AG04449 (cell line): ENCODE measurements at regions not wholly inside any gene's neighbourhood (a gene's known extent, or its start where the extent isn't known, plus 50 kb on each side); places are given as distances from the start of the nearest gene placed in this dataset.

ENCODE experiments used
- CTCF ChIA-PET: fragments of 350-600 bp; formaldehyde crosslinking; extraction: SDS; loops from one replicate; lab custom pipeline; 2021; ENCODE audit warnings: antibody characterized with exemption; lab: Yijun Ruan, JAX
- POLR2A ChIA-PET: fragments of 400-600, 350-600 bp; formaldehyde crosslinking; extraction: SDS; loops from one replicate; lab custom pipeline; 2020; ENCODE audit warnings: antibody characterized with exemption, inconsistent platforms; lab: Yijun Ruan, JAX
- DNase-seq: peaks from one replicate; pipeline ENCODE4 v3.0.0-alpha.2; 2010; ENCODE audit warnings: low read depth, low spot score
- H3K4me3 ChIP-seq: 2 replicates; pipeline ENCODE4 v1.5.1; 2011; ENCODE audit warnings: low read depth, mild to moderate bottlenecking, control low read depth, low read length
- TF ChIP-seq, protein P1 (sequence below): IDR thresholded peaks from one replicate; pipeline ENCODE4 v1.5.1; 2011; ENCODE audit warnings: mild to moderate bottlenecking, moderate library complexity, low read length, control low read depth, inconsistent platforms; ENCODE audit not compliant: insufficient read depth; ENCODE audit errors: missing control alignments

DNA sequence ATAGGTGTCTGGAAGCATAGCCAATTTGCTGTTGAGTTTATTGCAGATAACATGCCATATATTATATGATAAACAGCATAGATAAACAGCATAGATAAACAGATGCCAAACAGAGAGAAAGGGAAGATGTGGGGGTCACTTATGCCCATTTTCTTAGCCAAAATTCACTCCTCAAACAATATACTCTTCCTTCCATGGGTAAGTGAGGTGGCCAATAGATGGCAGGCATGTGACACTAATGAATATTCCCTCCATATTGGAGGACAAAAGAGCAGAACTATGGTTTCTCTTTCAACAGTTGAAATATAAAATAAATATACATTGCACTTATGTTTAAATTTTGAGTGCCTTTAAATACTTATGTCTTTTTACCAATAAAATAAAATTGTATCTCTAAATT is 1212.8 kb downstream of the REEP3 start:
- TF ChIP-seq, protein P1, sequence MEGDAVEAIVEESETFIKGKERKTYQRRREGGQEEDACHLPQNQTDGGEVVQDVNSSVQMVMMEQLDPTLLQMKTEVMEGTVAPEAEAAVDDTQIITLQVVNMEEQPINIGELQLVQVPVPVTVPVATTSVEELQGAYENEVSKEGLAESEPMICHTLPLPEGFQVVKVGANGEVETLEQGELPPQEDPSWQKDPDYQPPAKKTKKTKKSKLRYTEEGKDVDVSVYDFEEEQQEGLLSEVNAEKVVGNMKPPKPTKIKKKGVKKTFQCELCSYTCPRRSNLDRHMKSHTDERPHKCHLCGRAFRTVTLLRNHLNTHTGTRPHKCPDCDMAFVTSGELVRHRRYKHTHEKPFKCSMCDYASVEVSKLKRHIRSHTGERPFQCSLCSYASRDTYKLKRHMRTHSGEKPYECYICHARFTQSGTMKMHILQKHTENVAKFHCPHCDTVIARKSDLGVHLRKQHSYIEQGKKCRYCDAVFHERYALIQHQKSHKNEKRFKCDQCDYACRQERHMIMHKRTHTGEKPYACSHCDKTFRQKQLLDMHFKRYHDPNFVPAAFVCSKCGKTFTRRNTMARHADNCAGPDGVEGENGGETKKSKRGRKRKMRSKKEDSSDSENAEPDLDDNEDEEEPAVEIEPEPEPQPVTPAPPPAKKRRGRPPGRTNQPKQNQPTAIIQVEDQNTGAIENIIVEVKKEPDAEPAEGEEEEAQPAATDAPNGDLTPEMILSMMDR = no peak
- no peak for DNase-seq
- H3K4me3 ChIP-seq = no peak overlapping the region
- ChIA-PET CTCF (no interaction called here), POLR2A (no interaction called here)

DNA sequence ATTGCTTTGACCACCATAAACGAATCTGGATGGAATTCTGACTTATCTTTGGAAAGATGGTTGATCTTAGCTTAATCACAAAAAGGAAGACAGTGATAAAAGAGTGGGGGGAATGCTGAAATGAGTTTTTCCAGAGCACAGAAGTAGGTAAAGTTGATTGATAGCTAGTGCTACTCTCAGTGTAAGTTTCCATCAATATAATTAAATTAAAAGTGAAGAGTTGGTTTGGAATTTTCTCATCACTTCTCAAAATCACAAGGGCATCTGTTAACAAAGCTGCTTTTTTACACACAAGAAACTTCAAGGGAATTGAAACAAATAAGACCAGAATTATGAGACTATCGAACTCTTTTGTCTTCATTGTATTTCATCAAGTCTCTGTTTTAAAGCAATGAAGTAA is 1217.3 kb downstream of the REEP3 start:
- no peak for DNase-seq
- TF ChIP-seq, protein P1 = no peak
- POLR2A ChIA-PET = no interaction called here
- H3K4me3 ChIP-seq = no peak overlapping the region
- CTCF ChIA-PET = no interaction called here

DNA sequence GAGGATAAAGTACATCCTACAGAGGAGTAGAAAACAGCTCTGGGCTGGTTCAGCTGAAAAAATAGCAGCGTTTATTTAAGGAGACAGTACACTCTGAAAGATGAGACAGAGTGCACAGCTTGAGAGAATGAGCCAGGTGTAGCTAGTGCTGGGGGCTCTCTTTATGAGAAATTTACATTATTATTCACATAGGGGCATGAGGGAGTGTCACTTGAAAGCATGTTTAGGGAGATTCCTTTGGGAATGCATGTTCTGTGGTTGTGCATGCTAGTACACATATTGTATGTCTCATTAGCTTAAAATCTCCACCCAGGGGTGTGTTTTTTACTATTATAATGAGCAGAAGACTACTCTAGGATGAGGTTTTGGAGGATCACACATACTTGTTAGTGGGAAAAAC is 1224.4 kb downstream of the REEP3 start:
- no peak overlapping the region for H3K4me3 ChIP-seq
- ChIA-PET POLR2A (no interaction called here), CTCF (no interaction called here)
- DNase-seq = no peak
- TF ChIP-seq, protein P1 = no peak

DNA sequence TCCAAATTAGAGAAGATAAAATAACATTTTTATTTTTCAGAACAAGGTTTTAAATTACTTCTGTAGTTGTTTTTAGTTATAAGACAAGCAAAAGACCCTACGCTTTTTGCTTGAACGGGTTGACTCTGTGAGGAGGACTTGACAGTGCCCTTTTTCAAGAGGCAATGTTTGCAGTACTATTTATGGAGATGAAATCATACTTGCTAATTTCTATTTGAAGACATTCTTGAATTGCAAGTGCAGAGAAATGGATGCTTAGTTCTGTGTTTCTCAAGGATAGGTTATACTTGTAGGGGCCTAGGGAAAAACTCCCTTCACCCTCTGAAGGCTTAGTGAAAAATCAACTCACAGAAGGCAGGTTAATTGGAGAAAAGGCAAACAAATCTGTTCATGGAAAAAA is 1229.5 kb downstream of the REEP3 start:
- H3K4me3 ChIP-seq = no peak overlapping the region
- TF ChIP-seq, protein P1 = no peak
- ChIA-PET POLR2A (no interaction called here), CTCF (no interaction called here)
- DNase-seq = no peak

DNA sequence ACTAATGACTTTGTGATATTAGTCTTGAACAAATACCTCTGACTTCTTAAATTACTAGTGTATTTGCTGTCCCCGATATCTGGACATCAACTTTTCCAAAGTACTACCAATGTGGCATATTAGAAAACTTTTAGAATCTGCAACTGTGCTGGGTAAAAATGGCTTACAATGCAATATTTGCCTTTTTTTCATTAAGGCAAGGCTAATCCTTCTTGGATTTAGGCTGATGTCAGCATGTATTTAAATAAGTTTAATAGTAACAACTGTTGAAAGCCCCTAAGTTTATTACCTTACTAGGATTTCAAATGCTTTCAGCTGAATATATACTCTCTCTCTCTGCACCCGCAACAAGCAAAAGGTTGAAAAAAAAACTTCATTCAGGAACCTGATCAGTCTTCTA is 1232.3 kb downstream of the REEP3 start:
- H3K4me3 ChIP-seq = no peak overlapping the region
- CTCF ChIA-PET = no interaction called here
- DNase-seq = no peak
- POLR2A ChIA-PET = no interaction called here
- TF ChIP-seq, protein P1 = no peak

DNA sequence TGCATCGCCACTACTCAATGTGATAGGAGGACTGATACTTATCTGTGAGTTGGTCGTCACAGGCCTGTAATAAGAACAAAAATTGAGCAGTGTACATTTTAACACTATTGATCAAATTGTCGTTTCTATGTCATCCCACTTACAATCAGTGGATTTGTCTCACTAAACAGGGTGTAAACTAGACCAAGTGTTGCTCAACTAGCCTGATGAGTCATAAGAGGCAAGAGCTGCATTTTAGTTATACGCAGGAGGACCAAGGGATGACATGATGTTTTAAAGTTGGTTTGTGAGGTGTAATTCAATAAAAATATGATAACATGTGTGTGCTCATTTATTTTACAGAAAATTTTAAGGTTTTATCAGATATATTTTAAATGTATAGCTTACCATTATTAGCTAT is 1239.2 kb downstream of the REEP3 start:
- H3K4me3 ChIP-seq = no peak overlapping the region
- POLR2A ChIA-PET = no interaction called here
- DNase-seq = no peak
- TF ChIP-seq, protein P1 = no peak
- CTCF ChIA-PET = no interaction called here

DNA sequence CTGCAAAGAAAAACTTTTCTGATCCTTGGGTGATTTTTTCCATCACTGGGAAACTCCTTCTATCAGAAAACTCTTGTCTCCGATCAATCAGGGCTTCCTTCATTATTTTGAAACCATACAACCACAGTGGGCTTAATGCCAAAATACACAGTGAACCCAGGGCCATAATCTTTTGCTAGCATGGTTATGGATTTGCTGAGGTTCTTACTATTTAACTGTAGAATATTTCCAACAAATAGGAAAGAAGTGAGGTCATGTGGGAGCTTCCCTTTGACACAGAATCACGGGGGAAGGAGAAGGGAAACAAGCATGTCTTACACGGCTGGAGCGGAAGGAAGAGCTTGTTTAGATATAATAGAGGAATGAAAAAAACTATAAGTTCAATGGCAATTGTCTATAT is 1241.7 kb downstream of the REEP3 start:
- TF ChIP-seq, protein P1 = no peak
- CTCF ChIA-PET = no interaction called here
- H3K4me3 ChIP-seq = no peak overlapping the region
- DNase-seq = no peak
- POLR2A ChIA-PET = no interaction called here
